H1 (cell line): ENCODE measurements at regions not wholly inside any gene's neighbourhood (a gene's known extent, or its start where the extent isn't known, plus 50 kb on each side); places are given as distances from the start of the nearest gene placed in this dataset.

Experiments
- CTCF ChIA-PET: fragments of 300-600 bp; sonication (Branson Sonifier 250); formaldehyde crosslinking; loops from one replicate; lab custom pipeline; 2021; ENCODE audit not compliant: partially characterized antibody; lab: Charles Lee
- POLR2A ChIA-PET: fragments of 300-600 bp; sonication (Branson Sonifier 250); formaldehyde crosslinking; loops from one replicate; lab custom pipeline; 2021; ENCODE audit warnings: inconsistent platforms; ENCODE audit not compliant: partially characterized antibody; lab: Charles Lee
- DNase-seq, 2 experiments: peaks; one replicate each; pipeline versions ENCODE4 v3.0.0 to v3.0.0-alpha.2; 2010 to 2022; ENCODE audit warnings: low spot score in 2 of 2, low read depth in 1 of 2, mixed read lengths in 1 of 2
- FAIRE-seq: peaks from 2 replicates; lab custom pipeline; 2011; peaks lifted over from hg19 to GRCh38; lab: Jason Lieb, UNC
- H2AFZ ChIP-seq: 2 replicates; pipeline ENCODE4 v1.8.1; 2012; ENCODE audit warnings: low read length, inconsistent platforms
- H2AK5ac ChIP-seq: 2 replicates; pipeline ENCODE4 v1.6.1; 2013; ENCODE audit warnings: low read depth, low read length
- H2BK120ac ChIP-seq: replicated peaks from 2 replicates; pipeline ENCODE3; 2013; ENCODE audit warnings: low read depth, low read length, inconsistent platforms
- H2BK12ac ChIP-seq: 2 replicates; pipeline ENCODE4 v1.6.1; 2013; ENCODE audit warnings: low read depth, low read length
- H2BK15ac ChIP-seq: 2 replicates; pipeline ENCODE4 v1.6.1; 2013; ENCODE audit warnings: low read length
- H2BK20ac ChIP-seq: 2 replicates; pipeline ENCODE4 v1.6.1; 2013; ENCODE audit warnings: low read length
- H2BK5ac ChIP-seq: 2 replicates; pipeline ENCODE4 v1.6.1; 2013; ENCODE audit warnings: low read depth, low read length
- H3K14ac ChIP-seq: 2 replicates; pipeline ENCODE4 v1.6.1; 2013; ENCODE audit warnings: inconsistent platforms; ENCODE audit not compliant: insufficient read length
- H3K18ac ChIP-seq: 2 replicates; pipeline ENCODE4 v1.6.1; 2013; ENCODE audit warnings: low read length; ENCODE audit errors: extremely low read depth
- H3K23ac ChIP-seq: 2 replicates; pipeline ENCODE4 v1.6.1; 2013; ENCODE audit warnings: inconsistent platforms; ENCODE audit not compliant: insufficient read length
- H3K23me2 ChIP-seq: 2 replicates; pipeline ENCODE4 v1.6.1; 2013; ENCODE audit warnings: low read depth, low read length
- H3K27ac ChIP-seq: 2 replicates; pipeline ENCODE4 v1.6.1; 2011; ENCODE audit warnings: low read depth, low read length, inconsistent platforms
- H3K27me3 ChIP-seq, 4 experiments: replicated peaks in 1 of 4; 1 replicate in 1 of 4; 2 replicates in 3 of 4; pipeline versions ENCODE4 v1.6.1 to v1.8.1; 2011 to 2013; ENCODE audit warnings: low read length in 3 of 4, mild to moderate bottlenecking in 3 of 4, inconsistent platforms in 2 of 4, mixed read lengths in 2 of 4, moderate library complexity in 1 of 4; ENCODE audit not compliant: control insufficient read depth in 3 of 4, insufficient read depth in 3 of 4; ENCODE audit errors: extremely low read depth in 1 of 4
- H3K36me3 ChIP-seq, 4 experiments: 2 replicates each; pipeline versions ENCODE4 v1.6.1 to v1.8.1; 2011 to 2013; ENCODE audit warnings: mild to moderate bottlenecking in 4 of 4, low read length in 3 of 4, moderate library complexity in 2 of 4, control low read depth in 1 of 4, inconsistent platforms in 1 of 4; ENCODE audit not compliant: insufficient read depth in 4 of 4, control insufficient read depth in 2 of 4
- H3K4ac ChIP-seq: replicated peaks from 2 replicates; pipeline ENCODE3; 2013; ENCODE audit warnings: low read length, low read depth, mixed read lengths, inconsistent platforms; ENCODE audit not compliant: insufficient read length
- H3K4me1 ChIP-seq, 4 experiments: replicated peaks in 1 of 4; 1 replicate in 1 of 4; 2 replicates in 3 of 4; pipeline versions ENCODE4 v1.6.1 to v1.8.1; 2011 to 2013; ENCODE audit warnings: low read length in 3 of 4, inconsistent platforms in 2 of 4, mixed read lengths in 1 of 4; ENCODE audit not compliant: insufficient read depth in 4 of 4, control insufficient read depth in 3 of 4
- H3K4me2 ChIP-seq, 2 experiments: 2 replicates each; pipeline versions ENCODE4 v1.6.1 to v1.8.1; 2011 to 2013; ENCODE audit warnings: low read depth in 2 of 2, low read length in 2 of 2, control low read depth in 1 of 2, inconsistent platforms in 1 of 2, mild to moderate bottlenecking in 1 of 2; ENCODE audit not compliant: insufficient read depth in 1 of 2
- H3K4me3 ChIP-seq, 4 experiments: fragments of 200-600, 300-600 bp in 1 of 4; sonication (generic), shearing (Covaris generic), sonication (Bioruptor Twin) in 1 of 4; 2 replicates each; pipeline versions ENCODE4 v1.5.1 to v1.8.1; 2011 to 2016; ENCODE audit warnings: low read length in 4 of 4, low read depth in 3 of 4, control low read depth in 2 of 4, inconsistent platforms in 2 of 4, mild to moderate bottlenecking in 2 of 4, mixed read lengths in 1 of 4, moderate library complexity in 1 of 4; ENCODE audit not compliant: insufficient read depth in 2 of 4; ENCODE audit errors: extremely low read depth in 1 of 4
- H3K56ac ChIP-seq: replicated peaks from 2 replicates; pipeline ENCODE3; 2013; ENCODE audit warnings: low read depth, mild to moderate bottlenecking, mixed read lengths, low read length, inconsistent platforms; ENCODE audit not compliant: insufficient read length
- H3K79me1 ChIP-seq: 2 replicates; pipeline ENCODE4 v1.6.1; 2013; ENCODE audit warnings: low read depth, low read length, control low read depth
- H3K79me2 ChIP-seq, 2 experiments: 2 replicates each; pipeline versions ENCODE4 v1.6.1 to v1.8.1; 2012 to 2013; ENCODE audit warnings: low read length in 2 of 2, mild to moderate bottlenecking in 2 of 2, inconsistent platforms in 1 of 2; ENCODE audit not compliant: insufficient read depth in 2 of 2, control insufficient read depth in 1 of 2
- H3K9ac ChIP-seq, 4 experiments: replicated peaks in 1 of 4; 1 replicate in 1 of 4; 2 replicates in 3 of 4; pipeline versions ENCODE4 v1.6.1 to v1.8.1; 2011 to 2013; ENCODE audit warnings: low read depth in 3 of 4, low read length in 3 of 4, control low read depth in 2 of 4, mild to moderate bottlenecking in 2 of 4, moderate library complexity in 2 of 4, inconsistent platforms in 1 of 4; ENCODE audit errors: extremely low read depth in 1 of 4
- H3K9me3 ChIP-seq, 2 experiments: 2 replicates each; pipeline versions ENCODE4 v1.6.1 to v1.8.1; 2012 to 2013; ENCODE audit warnings: mild to moderate bottlenecking in 2 of 2, moderate library complexity in 2 of 2, control low read depth in 1 of 2, inconsistent platforms in 1 of 2, low read depth in 1 of 2, low read length in 1 of 2, mixed read lengths in 1 of 2; ENCODE audit not compliant: insufficient read depth in 2 of 2
- H4K20me1 ChIP-seq, 2 experiments: replicated peaks in 1 of 2; 2 replicates each; pipeline versions ENCODE3 to v1.8.1; 2011 to 2013; ENCODE audit warnings: inconsistent platforms in 2 of 2, low read length in 2 of 2, mild to moderate bottlenecking in 1 of 2; ENCODE audit not compliant: insufficient read depth in 2 of 2, control insufficient read depth in 1 of 2
- H4K5ac ChIP-seq: 2 replicates; pipeline ENCODE4 v1.6.1; 2013; ENCODE audit warnings: low read length, low read depth, mixed read lengths, inconsistent platforms; ENCODE audit not compliant: insufficient read length
- H4K8ac ChIP-seq: 2 replicates; pipeline ENCODE4 v1.8.0; 2013; ENCODE audit warnings: mild to moderate bottlenecking, moderate library complexity, low read length, inconsistent platforms; ENCODE audit not compliant: insufficient read depth; ENCODE audit errors: extremely low read depth
- H4K91ac ChIP-seq: replicated peaks from 2 replicates; pipeline ENCODE3; 2013; ENCODE audit warnings: low read length, mixed read lengths, inconsistent platforms; ENCODE audit not compliant: insufficient read length
- ASH2L ChIP-seq: fragments of 200-600, 300-600 bp; sonication (generic); IDR thresholded peaks from one replicate; pipeline ENCODE4 v1.7.1; 2017; ENCODE audit warnings: low read length
- EGR1 ChIP-seq: IDR thresholded peaks from 2 replicates; pipeline ENCODE4 v1.6.1; 2011; ENCODE audit warnings: low read depth, low read length, borderline replicate concordance
- FOSL1 ChIP-seq: IDR thresholded peaks from 2 replicates; pipeline ENCODE4 v1.6.1; 2011; ENCODE audit warnings: mild to moderate bottlenecking, low read depth, low read length, moderate library complexity; ENCODE audit not compliant: insufficient read depth
- HDAC6 ChIP-seq: IDR thresholded peaks from one replicate; pipeline ENCODE4 v1.7.1; 2012; ENCODE audit warnings: low read depth, mild to moderate bottlenecking, inconsistent platforms, low read length, moderate library complexity
- KDM1A ChIP-seq: fragments of 200-600, 300-600 bp; sonication (generic); IDR thresholded peaks from 2 replicates; pipeline ENCODE4 v1.7.1; 2016; ENCODE audit warnings: mild to moderate bottlenecking, low read length, borderline replicate concordance
- KDM5A ChIP-seq: fragments of 200-600 bp; IDR thresholded peaks from 2 replicates; pipeline ENCODE4 v1.7.1; 2012; ENCODE audit warnings: mild to moderate bottlenecking, low read length, inconsistent platforms, mixed read lengths
- NANOG ChIP-seq: IDR thresholded peaks from 2 replicates; pipeline ENCODE4 v1.6.1; 2011; ENCODE audit warnings: low read length, low read depth, mild to moderate bottlenecking, inconsistent platforms; ENCODE audit not compliant: insufficient read depth, poor library complexity, severe bottlenecking
- NRF1 ChIP-seq: IDR thresholded peaks from 2 replicates; pipeline ENCODE4 v1.6.1; 2011; ENCODE audit warnings: mild to moderate bottlenecking, low read depth, low read length, improper control_type of control experiment
- POU5F1 ChIP-seq: IDR thresholded peaks from 2 replicates; pipeline ENCODE4 v1.6.1; 2011; ENCODE audit warnings: low read depth, mild to moderate bottlenecking, low read length, moderate library complexity
- SIRT6 ChIP-seq: IDR thresholded peaks from one replicate; pipeline ENCODE4 v1.7.1; 2012; ENCODE audit warnings: low read length, inconsistent platforms
- SIX5 ChIP-seq: IDR thresholded peaks from 2 replicates; pipeline ENCODE4 v1.6.1; 2011; ENCODE audit warnings: mild to moderate bottlenecking, low read depth, low read length
- SP2 ChIP-seq: IDR thresholded peaks from 2 replicates; pipeline ENCODE4 v1.6.1; 2012; ENCODE audit warnings: mild to moderate bottlenecking, low read length, inconsistent platforms
- TCF12 ChIP-seq: IDR thresholded peaks from 2 replicates; pipeline ENCODE4 v1.6.1; 2011; ENCODE audit warnings: low read depth, mild to moderate bottlenecking, low read length
- YY1 ChIP-seq: IDR thresholded peaks from 2 replicates; pipeline ENCODE4 v1.6.1; 2011; ENCODE audit warnings: low read depth, mild to moderate bottlenecking, low read length
- TF ChIP-seq, protein P1 (sequence below), 3 experiments: IDR thresholded peaks; 1 replicate in 2 of 3; 2 replicates in 1 of 3; pipeline versions ENCODE4 v1.5.1 to v1.6.1; 2011; ENCODE audit warnings: low read length in 3 of 3, mild to moderate bottlenecking in 3 of 3, inconsistent platforms in 2 of 3, low read depth in 1 of 3, moderate library complexity in 1 of 3; ENCODE audit not compliant: insufficient read depth in 1 of 3; ENCODE audit errors: control extremely low read depth in 1 of 3

DNA sequence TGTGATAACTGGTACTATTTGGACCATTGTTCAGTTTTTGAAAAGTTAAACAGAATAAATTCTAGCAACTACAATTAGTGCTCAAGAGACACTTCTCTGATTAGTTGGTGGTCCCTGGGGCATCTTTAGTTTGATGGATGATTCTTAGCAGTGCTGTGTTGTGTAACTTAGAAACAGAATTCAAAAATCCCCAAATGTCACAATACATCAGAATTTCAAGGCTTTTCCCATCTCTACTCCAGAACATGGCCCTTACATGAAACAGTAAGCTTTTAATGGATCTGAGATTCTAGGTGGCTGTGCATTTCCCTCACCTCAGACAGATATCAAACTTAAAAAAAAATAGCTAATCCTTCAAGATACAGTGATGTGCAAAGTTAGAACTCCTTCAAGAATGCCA is 104.4 kb upstream of the CXCL13 start:
- ChIA-PET CTCF (interaction anchor here (0.7 to 2.1 kb wide), 2 partner anchors 29 to 49 kb away, joined by 3 to 6 read pairs; no protein-coding TSS in a partner anchor), POLR2A (no interaction called here)
- Histone ChIP-seq H4K20me1 (no peaks in the 10 kb centered on the region), H2BK120ac (no peak overlapping the region), H4K91ac (no peak overlapping the region), H2BK20ac (no peak overlapping the region), H3K23ac (no peak overlapping the region), H3K27me3 (no peaks in the 10 kb centered on the region), H2BK12ac (no peak overlapping the region), H3K4me1 (no peaks in the 10 kb centered on the region), H3K23me2 (no peaks in the 10 kb centered on the region), H4K5ac (no peak overlapping the region), H2AFZ (no peak overlapping the region), H3K4me3 (no peak overlapping the region), H3K9me3 (no peaks in the 10 kb centered on the region), H3K4ac (no peak overlapping the region), H4K8ac (no peak overlapping the region), H3K79me1 (no peaks in the 10 kb centered on the region), H2AK5ac (no peak overlapping the region), H3K56ac (no peak overlapping the region), H3K18ac (no peak overlapping the region), H3K79me2 (no peaks in the 10 kb centered on the region), H3K36me3 (no peaks in the 10 kb centered on the region), H3K4me2 (no peak overlapping the region), H3K9ac (no peak overlapping the region), H3K14ac (no peak overlapping the region), H2BK5ac (no peak overlapping the region), H2BK15ac (no peak overlapping the region), H3K27ac (no peak overlapping the region)
- FAIRE-seq = no peak
- no peak for DNase-seq
- TF ChIP-seq EGR1 (no peak), SIX5 (no peak), POU5F1 (no peak), KDM5A (no peak), NRF1 (no peak), ASH2L (no peak), HDAC6 (no peak), NANOG (no peak), KDM1A (no peak), FOSL1 (no peak), TCF12 (no peak), SP2 (no peak), SIRT6 (no peak), YY1 (no peak)
- TF ChIP-seq, protein P1, sequence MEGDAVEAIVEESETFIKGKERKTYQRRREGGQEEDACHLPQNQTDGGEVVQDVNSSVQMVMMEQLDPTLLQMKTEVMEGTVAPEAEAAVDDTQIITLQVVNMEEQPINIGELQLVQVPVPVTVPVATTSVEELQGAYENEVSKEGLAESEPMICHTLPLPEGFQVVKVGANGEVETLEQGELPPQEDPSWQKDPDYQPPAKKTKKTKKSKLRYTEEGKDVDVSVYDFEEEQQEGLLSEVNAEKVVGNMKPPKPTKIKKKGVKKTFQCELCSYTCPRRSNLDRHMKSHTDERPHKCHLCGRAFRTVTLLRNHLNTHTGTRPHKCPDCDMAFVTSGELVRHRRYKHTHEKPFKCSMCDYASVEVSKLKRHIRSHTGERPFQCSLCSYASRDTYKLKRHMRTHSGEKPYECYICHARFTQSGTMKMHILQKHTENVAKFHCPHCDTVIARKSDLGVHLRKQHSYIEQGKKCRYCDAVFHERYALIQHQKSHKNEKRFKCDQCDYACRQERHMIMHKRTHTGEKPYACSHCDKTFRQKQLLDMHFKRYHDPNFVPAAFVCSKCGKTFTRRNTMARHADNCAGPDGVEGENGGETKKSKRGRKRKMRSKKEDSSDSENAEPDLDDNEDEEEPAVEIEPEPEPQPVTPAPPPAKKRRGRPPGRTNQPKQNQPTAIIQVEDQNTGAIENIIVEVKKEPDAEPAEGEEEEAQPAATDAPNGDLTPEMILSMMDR (IDR thresholded peaks at IDR 0.05; ENCODE audit: control extremely low read depth in 1 of 3, insufficient read depth in 1 of 3, low read depth in 1 of 3, low read length in 3 of 3) = no peak
